Esophagus squamous epithelium (tissue), 4 donors: ENCODE measurements at regions not wholly inside any gene's neighbourhood (a gene's known extent, or its start where the extent isn't known, plus 50 kb on each side); places are given as distances from the start of the nearest gene placed in this dataset.

Experiments used
- POLR2A ChIP-seq, 4 donors: fragments of 450-650 bp; IDR thresholded peaks; one replicate each; pipeline ENCODE4 v1.6.1; 2017; ENCODE audit warnings: antibody characterized with exemption in 4 of 4, mild to moderate bottlenecking in 4 of 4, moderate library complexity in 3 of 4
- TF ChIP-seq, protein P1 (sequence below), 6 experiments: fragments of 450-650 bp in 4 of 6; fragments of 200-600 bp in 2 of 6; sonication (generic) in 2 of 6; IDR thresholded peaks; one replicate each; pipeline ENCODE4 v1.5.1; 2016 to 2019; ENCODE audit warnings: antibody characterized with exemption in 6 of 6, mild to moderate bottlenecking in 4 of 6, moderate library complexity in 4 of 6

DNA sequence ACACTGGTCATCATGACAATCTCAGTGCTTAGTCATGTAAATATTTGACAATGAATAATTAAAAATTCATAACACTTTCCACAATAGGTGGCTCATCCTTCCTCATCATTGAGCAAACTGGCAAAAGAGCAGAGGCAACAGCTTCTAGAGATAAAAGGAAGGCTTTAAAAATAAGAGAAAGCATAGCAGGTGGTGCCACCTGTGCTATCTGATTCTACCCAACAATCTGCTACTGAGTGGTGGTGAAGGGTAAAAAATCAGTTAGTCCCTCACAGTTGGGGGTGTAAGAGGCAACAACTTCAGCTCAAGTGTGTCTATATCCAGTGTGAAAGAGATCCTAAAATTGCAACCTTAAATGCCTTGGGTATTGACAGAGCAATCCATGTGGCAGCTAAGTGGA, 280.1 kb upstream of the PPARGC1A start:
- no peak for TF ChIP-seq POLR2A (IDR thresholded peaks at IDR 0.05)
- TF ChIP-seq, protein P1, sequence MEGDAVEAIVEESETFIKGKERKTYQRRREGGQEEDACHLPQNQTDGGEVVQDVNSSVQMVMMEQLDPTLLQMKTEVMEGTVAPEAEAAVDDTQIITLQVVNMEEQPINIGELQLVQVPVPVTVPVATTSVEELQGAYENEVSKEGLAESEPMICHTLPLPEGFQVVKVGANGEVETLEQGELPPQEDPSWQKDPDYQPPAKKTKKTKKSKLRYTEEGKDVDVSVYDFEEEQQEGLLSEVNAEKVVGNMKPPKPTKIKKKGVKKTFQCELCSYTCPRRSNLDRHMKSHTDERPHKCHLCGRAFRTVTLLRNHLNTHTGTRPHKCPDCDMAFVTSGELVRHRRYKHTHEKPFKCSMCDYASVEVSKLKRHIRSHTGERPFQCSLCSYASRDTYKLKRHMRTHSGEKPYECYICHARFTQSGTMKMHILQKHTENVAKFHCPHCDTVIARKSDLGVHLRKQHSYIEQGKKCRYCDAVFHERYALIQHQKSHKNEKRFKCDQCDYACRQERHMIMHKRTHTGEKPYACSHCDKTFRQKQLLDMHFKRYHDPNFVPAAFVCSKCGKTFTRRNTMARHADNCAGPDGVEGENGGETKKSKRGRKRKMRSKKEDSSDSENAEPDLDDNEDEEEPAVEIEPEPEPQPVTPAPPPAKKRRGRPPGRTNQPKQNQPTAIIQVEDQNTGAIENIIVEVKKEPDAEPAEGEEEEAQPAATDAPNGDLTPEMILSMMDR (IDR thresholded peaks at IDR 0.05): no peak
